Right hindlimb (tissue), 1 donor: ENCODE measurements at regions not wholly inside any gene's neighbourhood (a gene's known extent, or its start where the extent isn't known, plus 50 kb on each side); places are given as distances from the start of the nearest gene placed in this dataset.
"Not testable (repeated sequence)": the region's sequence is repeated elsewhere in the genome, so short reads cannot be mapped to it uniquely, and the experiment has no call there.

ENCODE experiments used
- DNase-seq: peaks from one replicate; pipeline ENCODE4 v3.0.0-alpha.2; 2018

DNA sequence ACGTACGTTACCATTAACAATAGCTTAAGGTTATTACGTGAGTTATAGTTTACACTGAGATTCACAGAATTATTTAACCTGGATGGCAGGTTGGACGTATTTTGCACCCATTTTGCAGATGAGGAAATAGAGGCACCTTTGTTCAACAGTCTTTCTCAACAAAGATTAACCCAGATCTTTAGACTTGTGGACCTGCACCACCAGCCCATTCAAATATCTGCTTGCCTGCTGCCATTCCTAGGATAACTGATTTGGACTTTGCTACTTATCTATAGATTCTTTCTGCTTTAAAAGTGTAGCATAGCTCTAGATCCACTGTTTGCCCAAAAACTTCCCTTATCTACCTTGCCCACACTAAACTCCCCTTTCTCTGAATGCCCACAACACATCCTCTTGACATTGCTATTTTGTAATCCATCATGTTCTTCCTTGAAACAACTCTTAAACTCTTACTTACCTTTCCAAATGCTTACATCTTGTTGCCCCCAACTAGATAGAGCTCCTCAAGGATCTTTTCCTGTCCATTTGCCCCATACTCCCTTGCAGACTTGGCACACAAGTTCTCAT is 56.4 kb upstream of the TNFAIP3 start:
- no peak for DNase-seq

DNA sequence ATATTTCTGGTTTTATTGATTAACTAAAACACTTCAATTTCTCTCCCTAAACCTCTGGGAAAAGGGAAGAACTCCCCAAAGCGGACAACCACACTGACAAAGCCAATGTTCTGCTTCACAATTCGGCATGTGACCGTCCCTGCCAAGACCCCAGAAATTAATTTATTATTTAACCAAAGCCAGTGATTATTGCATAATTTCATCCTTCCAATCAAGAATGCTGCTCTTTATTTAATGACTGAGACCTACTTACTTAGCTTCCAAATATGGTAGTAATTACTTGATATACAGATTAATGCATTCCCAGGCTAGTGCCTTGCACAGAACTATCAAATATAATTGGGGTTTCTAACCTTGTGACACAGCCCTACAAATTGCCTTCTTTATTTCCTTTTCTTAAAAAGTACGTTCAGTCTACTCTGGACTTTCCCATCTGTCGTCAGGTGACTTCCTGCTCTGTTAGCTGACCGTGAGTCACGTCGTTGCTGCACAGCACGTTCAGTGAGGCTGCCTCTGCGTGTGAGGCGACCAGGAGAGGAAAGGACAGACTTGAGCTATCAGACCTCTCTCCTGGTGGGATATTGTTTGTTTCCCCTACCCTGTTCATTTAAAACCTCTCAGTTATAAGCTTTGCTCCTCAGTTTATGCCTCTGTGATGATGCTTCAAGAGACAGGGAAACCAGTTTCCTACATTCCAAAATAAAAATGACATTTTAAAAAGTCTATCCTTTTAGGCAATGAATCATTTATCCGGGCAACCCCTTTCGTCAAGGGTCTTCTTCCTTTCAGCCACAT is 55.7 kb upstream of the TNFAIP3 start:
- DNase-seq: no peak

DNA sequence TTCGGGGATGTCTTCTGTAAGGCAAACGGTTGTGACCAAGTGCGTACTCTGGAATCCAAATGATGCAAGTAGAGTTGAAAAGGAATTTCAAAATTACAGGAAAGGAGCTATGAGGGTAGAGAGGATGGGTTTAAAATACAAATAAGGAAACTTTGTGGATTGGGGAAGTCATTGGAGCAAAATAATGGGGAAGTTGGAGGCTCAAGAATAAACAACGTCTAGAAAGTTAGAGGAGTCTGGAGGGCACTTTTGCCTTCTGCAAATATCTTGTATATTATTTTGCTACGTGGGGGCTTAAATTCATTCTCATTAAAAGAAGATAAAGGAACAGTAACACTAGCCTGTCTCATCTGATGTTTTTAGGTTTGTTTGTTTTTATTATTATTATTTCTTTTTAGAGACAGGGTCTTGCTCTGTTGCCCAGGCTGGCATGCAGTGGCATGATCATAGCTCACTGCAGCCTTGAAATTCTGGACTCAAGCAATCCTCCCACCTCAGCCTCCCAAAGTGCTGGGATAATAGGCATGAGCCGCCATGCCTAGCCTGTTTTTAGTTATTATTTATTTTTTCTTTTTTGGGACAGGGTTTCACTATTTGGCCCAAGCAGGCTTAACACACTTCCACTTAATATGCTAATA is 55.0 kb upstream of the TNFAIP3 start:
- no peak for DNase-seq

DNA sequence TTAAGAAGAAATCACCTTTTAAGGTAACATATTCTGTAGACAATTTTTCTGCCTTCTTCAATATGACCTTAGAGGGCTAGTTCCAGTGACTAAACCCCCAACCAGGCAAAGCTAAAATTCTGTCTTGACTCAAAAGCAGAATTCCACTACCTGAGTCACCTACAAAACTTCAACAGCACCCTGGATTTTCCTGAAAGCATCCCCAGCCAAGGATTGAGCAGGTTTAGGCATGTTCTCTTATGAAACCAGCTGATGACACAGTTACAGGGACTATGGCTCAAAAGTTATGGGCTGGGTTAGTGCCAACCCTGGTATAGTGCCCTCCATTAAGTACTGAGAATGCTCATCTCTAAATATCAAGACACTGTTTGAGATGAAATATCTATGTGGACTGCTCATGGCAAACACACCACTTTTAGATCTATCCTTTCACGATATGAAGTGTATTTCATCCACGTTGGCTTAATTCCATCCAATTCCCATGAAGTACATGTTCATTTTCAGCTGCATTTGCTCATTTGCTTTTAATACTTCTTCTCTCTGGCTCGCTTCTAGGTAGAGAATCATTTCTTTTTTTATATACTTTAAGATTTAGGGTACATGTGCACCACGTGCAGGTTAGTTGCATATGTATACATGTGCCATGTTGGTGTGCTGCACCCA is 53.6 kb upstream of the TNFAIP3 start:
- DNase-seq: no peak

DNA sequence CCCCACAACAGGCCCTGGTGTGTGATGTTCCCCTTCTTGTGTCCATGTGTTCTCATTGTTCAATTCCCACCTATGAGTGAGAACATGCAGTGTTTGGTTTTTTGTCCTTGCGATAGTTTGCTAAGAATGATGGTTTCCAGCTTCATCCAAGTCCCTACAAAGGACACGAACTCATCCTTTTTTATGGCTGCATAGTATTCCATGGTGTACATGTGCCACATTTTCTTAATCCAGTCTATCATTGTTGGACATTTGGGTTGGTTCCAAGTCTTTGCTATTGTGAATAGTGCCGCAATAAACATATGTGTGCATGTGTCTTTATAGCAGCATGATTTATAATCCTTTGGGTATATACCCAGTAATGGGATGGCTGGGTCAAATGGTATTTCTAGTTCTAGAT is 53.0 kb upstream of the TNFAIP3 start:
- not testable (repeated sequence) for DNase-seq

DNA sequence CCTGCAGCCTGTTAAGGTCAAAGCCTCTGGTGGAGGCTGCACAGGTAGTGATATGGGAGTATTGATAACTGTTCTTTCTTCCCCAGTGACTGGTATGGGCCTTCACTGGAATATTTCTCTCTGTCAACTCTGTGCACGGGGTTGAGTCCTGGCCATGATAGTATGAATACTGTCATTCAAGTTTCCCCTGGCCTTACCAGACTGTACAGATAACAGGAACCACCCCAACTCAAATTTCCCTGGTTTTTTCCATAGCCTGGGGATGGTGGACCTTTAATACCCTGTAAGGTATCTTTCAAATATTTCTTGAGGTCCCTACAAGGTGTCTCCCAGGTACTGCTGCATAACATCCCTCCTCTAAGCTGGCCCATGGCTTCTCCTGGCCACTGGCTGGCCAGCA is 51.4 kb upstream of the TNFAIP3 start:
- DNase-seq: no peak

DNA sequence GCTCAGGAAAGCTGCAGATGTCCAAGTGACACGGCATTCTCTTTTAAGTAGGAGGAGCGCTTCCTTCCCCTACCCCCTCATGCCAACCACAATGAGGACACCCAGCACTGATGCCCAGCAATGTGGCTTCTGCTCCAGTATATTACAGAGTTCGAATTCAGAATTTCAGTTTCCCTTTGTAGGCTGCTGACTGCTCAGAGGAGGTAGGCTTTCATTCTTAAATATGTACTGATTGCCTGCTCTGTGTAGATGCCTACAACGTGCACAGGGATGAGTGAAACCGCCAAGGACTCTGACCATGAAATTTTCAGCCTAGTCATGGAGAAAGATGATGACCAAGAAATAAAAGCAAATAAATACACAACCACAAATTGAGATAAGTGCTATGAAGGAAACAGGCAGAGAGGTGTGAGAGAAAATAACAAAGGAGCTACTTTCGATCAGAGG is 50.9 kb upstream of the TNFAIP3 start:
- DNase-seq: no peak

DNA sequence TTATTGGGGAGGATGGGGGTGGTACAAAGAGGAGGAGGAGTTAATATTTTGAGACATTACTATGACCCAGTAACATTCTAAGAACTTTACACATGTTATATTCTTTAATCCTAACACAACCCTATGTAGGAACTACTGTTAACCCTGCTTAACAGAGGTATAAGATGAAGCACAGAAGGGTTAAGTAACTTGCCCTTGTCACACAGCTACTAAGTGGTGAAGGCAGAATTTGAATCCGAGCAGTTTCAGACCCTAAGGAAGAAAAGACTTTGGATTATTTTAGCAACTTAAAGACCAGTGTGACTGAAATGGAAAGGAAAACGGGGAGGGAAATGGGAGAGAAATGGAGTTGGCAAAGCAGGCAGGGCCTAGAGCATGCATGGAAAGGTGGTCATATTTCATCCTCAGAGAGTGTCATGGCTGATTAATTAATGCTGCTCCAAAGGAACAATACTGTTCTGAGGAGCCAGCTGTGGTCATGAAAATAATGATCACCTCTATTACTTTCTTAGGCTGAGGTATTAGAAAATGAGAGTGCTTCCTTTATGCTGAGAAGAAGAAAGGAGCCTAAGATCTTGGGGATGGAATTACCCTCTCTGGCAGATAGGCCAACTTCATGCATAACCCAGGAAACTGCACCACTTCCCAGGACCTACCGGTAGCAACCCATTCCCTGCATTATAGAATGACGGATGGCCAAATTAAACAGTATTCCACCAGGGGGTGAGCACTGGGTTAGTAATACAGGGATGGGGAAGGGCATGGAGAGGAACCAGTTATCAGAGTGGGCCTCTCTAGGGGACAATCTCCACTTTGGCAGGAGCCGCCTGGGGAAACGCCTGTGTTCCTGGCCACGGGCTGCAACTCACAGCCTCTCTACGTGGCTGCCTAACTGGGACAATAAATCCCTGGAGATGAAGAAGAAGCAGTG is 50.1 kb upstream of the TNFAIP3 start:
- no peak for DNase-seq
